ENCODE measurements at regions not wholly inside any gene's neighbourhood (a gene's known extent, or its start where the extent isn't known, plus 50 kb on each side); places are given as distances from the start of the nearest gene placed in this dataset.

- TF ChIP-seq CTCF (optimal IDR thresholded peaks at IDR 0.05 in 1 of 3, IDR thresholded peaks at IDR 0.05 in 1 of 3, conservative IDR thresholded peaks at IDR 0.05 in 1 of 3; ENCODE audit: extremely low read depth in 1 of 3, insufficient read depth in 2 of 3, low read length in 3 of 3), result no peak
- TF ChIP-seq EZH2 (IDR thresholded peaks at IDR 0.05; ENCODE audit: low read length), result no peak
These were observed 180.2 kb downstream of the SEMA6D start for GRCh38 chr15:47897525-47897924.
